ENCODE measurements at regions not wholly inside any gene's neighbourhood (a gene's known extent, or its start where the extent isn't known, plus 50 kb on each side); places are given as distances from the start of the nearest gene placed in this dataset.
"Not testable (repeated sequence)": the region's sequence is repeated elsewhere in the genome, so short reads cannot be mapped to it uniquely, and the experiment has no call there.

DNA sequence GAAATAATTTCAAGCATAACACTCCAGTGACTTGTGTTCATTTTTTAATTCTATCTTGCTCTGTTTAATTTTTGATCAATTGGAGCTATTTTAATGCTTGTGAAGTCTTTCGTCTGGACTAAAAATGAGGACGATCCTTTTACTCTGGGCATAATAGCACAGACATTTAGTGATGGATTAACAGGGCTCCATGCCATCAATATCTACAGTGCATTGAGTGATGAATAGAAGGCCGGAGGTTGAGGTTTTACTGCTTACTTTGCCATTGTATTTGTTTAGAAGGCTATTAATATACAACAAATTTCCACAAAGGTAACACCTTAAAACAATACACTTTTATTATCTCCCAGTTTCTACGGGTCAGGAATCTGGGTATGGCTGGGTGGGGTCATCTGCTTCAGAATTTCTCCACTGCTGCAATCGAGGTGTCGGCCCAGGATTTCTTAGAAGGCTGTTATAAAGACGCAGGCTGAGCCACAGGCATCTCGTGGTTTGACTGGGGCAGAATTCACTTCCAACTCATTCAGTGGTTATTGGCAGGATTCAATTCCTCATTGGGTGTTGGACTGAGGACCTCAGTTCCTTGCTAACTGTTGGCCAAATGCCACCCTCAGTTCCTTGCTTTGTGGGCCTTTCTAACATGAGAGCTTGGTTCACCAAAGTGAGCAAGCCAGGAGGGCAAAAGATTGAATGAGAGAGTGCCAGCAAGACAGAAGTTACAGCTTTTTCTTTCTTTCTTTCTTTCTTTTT is 265.4 kb upstream of the VLDLR start:
- DNase-seq: no peak

DNA sequence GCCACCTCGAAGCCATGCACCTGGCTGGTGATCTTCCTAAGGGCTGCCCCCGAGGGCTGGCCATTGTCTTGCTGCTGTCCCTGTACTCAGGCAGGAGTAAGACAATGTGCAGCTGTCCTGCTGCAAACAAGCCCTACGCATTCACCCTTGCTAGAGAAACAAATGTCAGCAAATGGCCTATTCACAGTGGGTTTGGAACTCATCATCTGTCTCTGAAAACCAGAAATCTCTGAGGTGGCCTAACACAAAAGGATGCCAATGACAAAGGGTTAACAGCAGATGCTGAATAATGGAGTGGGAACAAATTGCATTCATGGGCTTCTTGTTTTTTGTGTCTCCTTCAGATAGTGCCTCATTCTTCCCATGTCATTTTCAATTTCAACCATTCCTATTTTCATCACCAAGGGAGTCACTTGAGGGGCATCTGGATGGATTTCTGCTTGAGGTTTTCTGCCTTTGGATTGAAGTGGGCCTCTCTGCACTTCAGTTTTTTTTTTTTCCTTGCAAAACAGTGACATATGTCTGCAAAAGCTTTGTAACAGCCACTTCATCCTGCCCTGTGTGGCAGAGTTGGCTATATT is 261.6 kb upstream of the VLDLR start:
- peak; percentile 86 for DNase-seq

DNA sequence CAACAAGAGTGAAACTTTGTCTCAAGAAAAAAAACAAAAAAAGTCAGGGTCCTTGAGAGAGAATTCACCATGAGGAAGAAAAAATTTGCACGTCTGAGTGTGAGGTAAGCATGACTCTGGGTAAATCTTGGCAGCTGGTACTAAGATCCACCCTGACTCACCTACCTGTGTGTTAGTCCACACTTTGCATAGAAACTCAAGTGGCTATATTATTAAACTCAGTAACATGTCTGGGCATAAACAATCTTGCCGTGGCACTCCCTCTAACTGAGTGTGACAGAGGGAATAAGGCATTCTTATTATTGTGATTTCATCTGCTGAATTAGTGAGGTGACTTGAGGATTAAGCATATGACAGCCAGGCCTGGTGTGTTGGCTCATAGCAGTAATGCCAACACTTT is 259.4 kb upstream of the VLDLR start:
- DNase-seq: no peak

GRCh38 chr9:2363138-2363745 is 258.3 kb upstream of the VLDLR start:
- no peak for DNase-seq

DNA sequence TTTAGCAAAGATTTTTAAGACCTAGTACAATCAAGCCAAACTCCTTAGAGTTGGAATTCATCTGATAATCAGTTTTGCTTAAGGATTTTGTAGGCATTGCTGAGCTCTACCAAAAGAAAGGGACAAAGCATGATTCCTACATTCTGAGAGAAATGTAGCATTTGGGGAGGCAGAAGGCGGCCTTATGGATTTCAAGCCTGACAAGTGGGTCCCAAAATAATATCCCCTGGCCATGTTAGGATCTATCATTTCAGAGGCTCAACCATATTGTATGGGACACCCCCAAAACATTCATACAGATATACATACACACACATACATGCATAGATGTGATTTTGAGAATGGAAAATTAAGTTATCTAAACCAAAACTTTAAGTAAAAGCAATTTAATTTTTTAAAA is 257.8 kb upstream of the VLDLR start:
- DNase-seq: no peak

DNA sequence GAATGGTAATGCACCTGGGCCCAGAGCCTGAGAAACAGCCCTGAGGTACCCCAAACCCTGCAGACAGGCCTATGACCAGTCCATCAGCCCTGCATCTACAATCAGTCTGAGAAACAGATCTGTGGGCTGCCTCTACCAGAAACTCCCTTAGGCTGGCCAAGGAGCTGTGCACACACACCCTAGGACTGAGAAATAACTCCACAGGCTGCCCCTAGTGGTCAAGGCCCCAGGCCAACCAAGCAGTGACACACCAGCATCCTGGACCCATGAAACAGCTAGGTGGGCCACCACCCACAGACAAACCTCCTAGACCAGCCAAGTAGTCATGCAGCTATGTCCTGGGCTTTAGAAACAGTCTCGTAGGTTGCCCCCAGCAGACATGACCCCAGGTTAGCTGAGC is 253.6 kb upstream of the VLDLR start:
- no peak for DNase-seq

DNA sequence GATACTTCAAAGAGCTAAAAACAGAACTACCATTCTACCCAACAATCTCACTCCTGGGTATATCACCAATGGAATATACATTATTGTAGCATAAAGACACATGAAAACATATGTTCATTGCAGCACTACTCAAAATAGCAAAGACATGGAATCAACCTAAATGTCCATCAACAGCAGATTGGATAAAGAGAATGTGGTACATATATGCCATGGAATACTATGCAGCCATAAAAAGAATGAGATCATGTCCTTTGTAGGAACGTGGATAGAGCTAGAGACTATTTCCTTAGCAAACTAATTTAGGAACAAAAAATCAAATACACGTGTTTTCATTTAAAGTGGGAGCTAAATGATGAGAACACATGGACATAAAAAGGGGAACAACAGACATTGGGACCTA is 247.9 kb upstream of the VLDLR start:
- no peak for DNase-seq

DNA sequence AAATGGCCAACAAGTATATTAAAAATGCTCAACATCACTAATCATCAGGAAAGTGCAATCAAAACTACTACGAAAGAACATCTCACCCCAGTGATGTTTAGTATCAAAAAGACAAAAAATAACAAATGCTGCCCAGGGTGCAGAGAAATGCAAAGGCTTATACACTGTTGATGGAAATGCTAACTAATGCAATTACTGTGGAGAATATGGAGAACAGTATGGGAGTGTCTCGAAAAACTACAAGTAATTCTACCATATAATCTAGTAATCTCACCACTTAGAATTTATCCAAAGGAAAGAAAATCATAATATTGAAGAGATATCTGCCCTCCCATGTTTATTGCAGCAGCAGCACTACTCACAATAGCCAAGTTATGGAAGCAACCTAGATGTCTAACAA is 246.5 kb upstream of the VLDLR start:
- DNase-seq: no peak

GRCh38 chr9:2377117-2377516 is 244.5 kb upstream of the VLDLR start:
- DNase-seq: no peak

- no peak for DNase-seq
Measured at GRCh38 chr9:2377834-2378233, 243.8 kb upstream of the VLDLR start.

GRCh38 chr9:2378266-2378665 is 243.3 kb upstream of the VLDLR start:
- DNase-seq: no peak

GRCh38 chr9:2378816-2379215 is 242.8 kb upstream of the VLDLR start:
- DNase-seq: no peak

DNA sequence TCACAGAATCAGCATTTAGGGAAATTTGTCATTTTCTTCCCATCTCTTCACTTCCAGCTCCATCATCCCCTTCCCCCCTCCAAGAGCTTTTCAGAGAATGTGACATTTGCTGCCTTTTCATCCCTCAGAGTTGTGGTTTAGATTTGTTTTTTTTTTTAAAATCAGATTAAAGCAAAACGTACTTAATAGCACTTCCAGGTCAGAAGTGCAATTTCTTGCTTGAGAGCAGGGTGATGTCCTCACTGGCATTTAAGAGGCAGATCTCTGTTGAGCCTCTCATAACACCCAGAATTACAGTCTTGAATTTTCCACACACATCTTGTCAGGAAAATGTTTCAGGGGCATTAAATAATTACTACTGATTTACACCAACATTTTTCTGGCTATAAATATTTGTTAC is 236.8 kb upstream of the VLDLR start:
- no peak for DNase-seq

DNA sequence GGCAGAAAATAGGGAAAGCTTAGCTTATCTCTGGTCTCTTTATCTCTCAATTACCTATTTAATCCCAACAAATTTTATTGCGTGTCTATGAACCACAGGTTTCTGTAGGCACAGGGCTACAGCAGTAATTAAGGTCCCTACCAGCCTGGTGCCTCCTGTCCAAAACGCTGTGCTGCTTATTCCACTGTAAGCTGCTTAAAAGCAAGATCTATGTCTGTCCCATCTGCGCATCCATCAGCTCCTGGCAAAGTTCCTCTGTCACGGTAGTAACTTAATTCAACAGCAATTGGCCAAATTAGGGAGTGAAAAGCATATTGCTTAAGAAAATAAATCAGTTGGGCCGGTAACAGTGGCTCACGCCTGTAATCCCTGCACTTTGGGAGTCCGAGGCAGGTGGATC is 235.8 kb upstream of the VLDLR start:
- DNase-seq: peak; percentile 76

- DNase-seq: no peak
Measured at GRCh38 chr9:2386566-2386965, 235.0 kb upstream of the VLDLR start.

DNA sequence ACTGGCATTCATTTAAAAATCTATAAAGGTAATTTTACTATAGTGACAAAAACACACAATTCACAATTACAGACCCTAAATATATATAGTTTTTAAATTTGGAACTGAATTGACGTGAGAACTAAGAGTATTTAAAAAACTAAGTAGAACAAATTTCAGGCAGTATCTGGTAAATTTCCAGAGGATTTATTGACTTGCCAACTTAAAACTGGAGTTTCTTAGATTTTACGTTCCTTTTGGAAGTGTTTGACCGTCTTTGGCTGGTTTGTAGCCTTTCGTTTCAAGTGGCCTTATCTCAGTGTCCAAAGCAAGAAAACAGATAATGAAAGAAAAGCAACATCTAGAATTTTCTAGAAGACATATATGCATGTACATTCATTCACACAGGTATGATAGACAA is 234.4 kb upstream of the VLDLR start:
- no peak for DNase-seq

DNA sequence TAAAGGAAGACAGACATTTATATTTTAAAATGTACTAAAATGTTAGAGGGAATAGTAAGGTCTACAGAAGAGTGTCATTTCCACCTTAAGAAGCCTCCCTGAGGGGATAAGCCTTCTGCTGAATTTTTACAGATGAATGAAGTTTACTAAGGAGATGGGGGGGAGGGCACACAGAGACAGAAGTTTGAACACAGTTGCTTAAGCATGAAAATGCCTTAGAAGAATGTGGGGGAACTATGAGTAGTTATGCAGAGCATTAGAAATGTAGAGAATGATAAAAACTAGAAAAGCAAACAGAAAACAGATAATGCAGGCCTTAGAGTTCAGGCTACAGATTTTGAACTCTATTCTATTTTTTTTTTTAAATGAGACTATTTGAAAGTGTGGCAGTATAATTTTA is 232.2 kb upstream of the VLDLR start:
- DNase-seq: no peak

DNA sequence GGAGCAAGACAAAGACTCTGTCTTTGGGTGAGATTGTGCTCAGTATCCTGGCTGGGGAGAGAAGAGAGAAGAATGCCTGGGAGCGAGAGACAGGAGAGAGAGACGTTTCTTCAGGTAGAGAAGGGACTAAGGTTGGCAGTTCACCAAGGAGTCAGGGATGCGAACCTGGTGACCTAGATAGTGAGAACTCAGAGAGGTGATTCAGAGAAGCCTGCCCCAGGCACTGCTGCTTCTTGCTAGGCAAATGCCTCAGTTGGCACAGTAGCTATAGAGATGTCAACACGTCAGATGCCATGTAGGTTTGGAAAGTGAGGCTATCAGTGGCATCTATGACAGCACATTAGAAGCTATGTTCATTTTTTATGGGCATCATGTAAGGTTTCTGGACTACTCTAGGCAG is 231.6 kb upstream of the VLDLR start:
- no peak for DNase-seq

- not testable (repeated sequence) for DNase-seq
Measured at GRCh38 chr9:2391509-2392132, 230.0 kb upstream of the VLDLR start.

GRCh38 chr9:2394087-2394741 is 227.4 kb upstream of the VLDLR start:
- not testable (repeated sequence) for DNase-seq

- no peak for DNase-seq
Measured at GRCh38 chr9:2395814-2396612, 225.6 kb upstream of the VLDLR start.

GRCh38 chr9:2396622-2397285 is 224.8 kb upstream of the VLDLR start:
- DNase-seq: no peak
